ENCODE measurements at regions not wholly inside any gene's neighbourhood (a gene's known extent, or its start where the extent isn't known, plus 50 kb on each side); places are given as distances from the start of the nearest gene placed in this dataset.

GRCh38 chr20:12455148-12455547 lies 537.5 kb downstream of the BTBD3 start:
- Histone ChIP-seq H3K9ac (ENCODE audit: control insufficient read depth, extremely low read depth, insufficient read depth, low read length) (no peak overlapping the region), H3K9me3 (ENCODE audit: control insufficient read depth, low read depth, low read length) (no peaks in the 10 kb centered on the region), H2AFZ (ENCODE audit: control insufficient read depth, low read length) (no peak overlapping the region), H3K4me1 (ENCODE audit: control insufficient read depth, extremely low read depth, insufficient read depth, low read length) (no peaks in the 10 kb centered on the region), H3K27me3 (ENCODE audit: control insufficient read depth, extremely low read depth, insufficient read depth, low read length) (no peaks in the 10 kb centered on the region), H3K4me3 (ENCODE audit: control insufficient read depth in 2 of 3, extremely low read depth in 1 of 3, insufficient read depth in 2 of 3, low read depth in 1 of 3, low read length in 3 of 3) (no peak overlapping the region), H3K36me3 (ENCODE audit: control insufficient read depth in 2 of 2, extremely low read depth in 1 of 2, insufficient read depth in 2 of 2, low read length in 2 of 2) (no peaks in the 10 kb centered on the region), H3K9me1 (ENCODE audit: control insufficient read depth, extremely low read depth, insufficient read depth, low read length) (no peaks in the 10 kb centered on the region), H3K79me2 (ENCODE audit: control insufficient read depth, insufficient read depth, low read length) (no peaks in the 10 kb centered on the region), H3K4me2 (ENCODE audit: control insufficient read depth, extremely low read depth, insufficient read depth, low read depth, low read length) (no peak overlapping the region), H4K20me1 (ENCODE audit: control insufficient read depth, extremely low read depth, insufficient read depth, low read length) (no peaks in the 10 kb centered on the region), H3K27ac (ENCODE audit: control insufficient read depth, insufficient read depth, low read length) (no peak overlapping the region)
- FAIRE-seq (no peak), DNase-seq (ENCODE audit: low read depth, low spot score) (no peak)
- dilution Hi-C loops (cut with MboI; ENCODE audit: extremely low pct_ligation_motif_present, low sequenced_read_pairs): no loop called here
- no peak for TF ChIP-seq CTCF (optimal IDR thresholded peaks at IDR 0.05 in 1 of 3, IDR thresholded peaks at IDR 0.05 in 1 of 3, conservative IDR thresholded peaks at IDR 0.05 in 1 of 3; ENCODE audit: extremely low read depth in 1 of 3, insufficient read depth in 2 of 3, low read length in 3 of 3)
- TF ChIP-seq EZH2 (IDR thresholded peaks at IDR 0.05; ENCODE audit: low read length): no peak

- H3K9me1 ChIP-seq (ENCODE audit: control insufficient read depth, extremely low read depth, insufficient read depth, low read length): no peaks in the 10 kb centered on the region
- H3K36me3 ChIP-seq (ENCODE audit: control insufficient read depth in 2 of 2, extremely low read depth in 1 of 2, insufficient read depth in 2 of 2, low read length in 2 of 2): no peaks in the 10 kb centered on the region
- DNase-seq (ENCODE audit: low read depth, low spot score) (no peak), FAIRE-seq (no peak)
- H3K27ac ChIP-seq (ENCODE audit: control insufficient read depth, insufficient read depth, low read length): no peak overlapping the region
- dilution Hi-C loops (cut with MboI; ENCODE audit: extremely low pct_ligation_motif_present, low sequenced_read_pairs): no loop called here
- H3K4me2 ChIP-seq (ENCODE audit: control insufficient read depth, extremely low read depth, insufficient read depth, low read depth, low read length): no peak overlapping the region
- no peaks in the 10 kb centered on the region for H3K79me2 ChIP-seq (ENCODE audit: control insufficient read depth, insufficient read depth, low read length)
- no peaks in the 10 kb centered on the region for H3K27me3 ChIP-seq (ENCODE audit: control insufficient read depth, extremely low read depth, insufficient read depth, low read length)
- H3K4me3 ChIP-seq (ENCODE audit: control insufficient read depth in 2 of 3, extremely low read depth in 1 of 3, insufficient read depth in 2 of 3, low read depth in 1 of 3, low read length in 3 of 3): no peak overlapping the region
- no peaks in the 10 kb centered on the region for H4K20me1 ChIP-seq (ENCODE audit: control insufficient read depth, extremely low read depth, insufficient read depth, low read length)
- TF ChIP-seq CTCF (optimal IDR thresholded peaks at IDR 0.05 in 1 of 3, IDR thresholded peaks at IDR 0.05 in 1 of 3, conservative IDR thresholded peaks at IDR 0.05 in 1 of 3; ENCODE audit: extremely low read depth in 1 of 3, insufficient read depth in 2 of 3, low read length in 3 of 3): no peak
- no peak for TF ChIP-seq EZH2 (IDR thresholded peaks at IDR 0.05; ENCODE audit: low read length)
- no peak overlapping the region for H3K9ac ChIP-seq (ENCODE audit: control insufficient read depth, extremely low read depth, insufficient read depth, low read length)
- H3K4me1 ChIP-seq (ENCODE audit: control insufficient read depth, extremely low read depth, insufficient read depth, low read length): no peaks in the 10 kb centered on the region
- H2AFZ ChIP-seq (ENCODE audit: control insufficient read depth, low read length): no peak overlapping the region
- no peaks in the 10 kb centered on the region for H3K9me3 ChIP-seq (ENCODE audit: control insufficient read depth, low read depth, low read length)
These were observed 540.5 kb downstream of the BTBD3 start for GRCh38 chr20:12458241-12458640.
